Spleen (tissue), 11 donors: ENCODE measurements at regions not wholly inside any gene's neighbourhood (a gene's known extent, or its start where the extent isn't known, plus 50 kb on each side); places are given as distances from the start of the nearest gene placed in this dataset.

ENCODE experiments used
- DNase-seq: peaks from one replicate; pipeline ENCODE4 v3.0.0-alpha.2; 2020
- H3K27ac ChIP-seq, 8 donors: fragments of 200-600 bp; sonication (generic) in 7 of 8; 1 replicate in 4 of 8; 2 replicates in 4 of 8; pipeline versions ENCODE4 v1.5.0 to v1.8.0; 2016 to 2021; ENCODE audit warnings: inconsistent platforms in 4 of 8, mild to moderate bottlenecking in 4 of 8, moderate library complexity in 1 of 8
- H3K27me3 ChIP-seq, 7 donors: fragments of 200-600 bp; sonication (generic) in 6 of 7; replicated peaks in 1 of 7; 1 replicate in 4 of 7; 2 replicates in 3 of 7; pipeline versions ENCODE4 v1.5.0 to v1.8.0; 2016 to 2021; ENCODE audit warnings: inconsistent platforms in 3 of 7, mild to moderate bottlenecking in 1 of 7
- H3K36me3 ChIP-seq, 6 donors: fragments of 200-600 bp; sonication (generic) in 5 of 6; 1 replicate in 4 of 6; 2 replicates in 2 of 6; pipeline versions ENCODE4 v1.5.0 to v1.8.0; 2016 to 2021; ENCODE audit warnings: inconsistent platforms in 2 of 6
- H3K4me1 ChIP-seq, 6 donors: fragments of 200-600 bp; sonication (generic) in 5 of 6; 1 replicate in 3 of 6; 2 replicates in 3 of 6; pipeline versions ENCODE4 v1.5.0 to v1.8.0; 2016 to 2021; ENCODE audit warnings: inconsistent platforms in 3 of 6
- H3K4me3 ChIP-seq, 8 donors: fragments of 200-600 bp; sonication (generic) in 7 of 8; 1 replicate in 4 of 8; 2 replicates in 4 of 8; pipeline versions ENCODE4 v1.5.0 to v1.8.0; 2016 to 2021; ENCODE audit warnings: inconsistent platforms in 4 of 8, mild to moderate bottlenecking in 4 of 8, moderate library complexity in 2 of 8
- H3K9me3 ChIP-seq, 8 donors: fragments of 200-600 bp; sonication (generic) in 7 of 8; 1 replicate in 4 of 8; 2 replicates in 4 of 8; pipeline versions ENCODE4 v1.5.0 to v1.8.0; 2016 to 2021; ENCODE audit warnings: inconsistent platforms in 4 of 8
- POLR2A ChIP-seq, 3 donors: fragments of 450-650 bp; IDR thresholded peaks; one replicate each; pipeline ENCODE4 v1.5.1; 2017; ENCODE audit warnings: antibody characterized with exemption in 3 of 3, mild to moderate bottlenecking in 1 of 3
- POLR2AphosphoS5 ChIP-seq, 3 donors: sonication (generic); formaldehyde crosslinking; IDR thresholded peaks; one replicate each; pipeline ENCODE4 v1.5.1; 2017; ENCODE audit warnings: antibody characterized with exemption in 3 of 3
- WGBS, 5 donors: extraction: QIAGEN DNeasy Blood & Tissue Kit in 3 of 5; methylation state at CpG; one replicate each; pipeline versions ENCODE4 v1.1.5 to v1.1.7; 2013 to 2018; 5-methylcytosine and 5-hydroxymethylcytosine counted together
- intact Hi-C: fragments of 100-400 bp; cut with DNase I; formaldehyde crosslinking; loops from one replicate; pipeline ENCODE4 v1.15.0; 2023; ENCODE audit warnings: low total_unique reads
- TF ChIP-seq, protein P1 (sequence below), 11 experiments: fragments of 200-600 bp in 7 of 11; fragments of 450-650 bp in 4 of 11; sonication (generic) in 4 of 11; IDR thresholded peaks in 8 of 11; conservative IDR thresholded peaks in 3 of 11; 1 replicate in 7 of 11; 2 replicates in 4 of 11; pipeline versions ENCODE4 v1.4.0 to v1.8.0; 2016 to 2021; ENCODE audit warnings: antibody characterized with exemption in 11 of 11, inconsistent platforms in 4 of 11, mild to moderate bottlenecking in 1 of 11
- donor health status: healthy with polysubstance abuse.
- donor health status: DM: no; HTN: no; CAD: no; lungs with moderate emphysema.
- donor health status: DM: no; HTN: no; CAD: no.
- donor health status: Bipolar disorder and iron deficiency.
- donor health status: healthy.
- donor health status: DM: no; HTN: no; CAD: no.
- donor health status: DM: yes; HTN: yes; CAD: no.

DNA sequence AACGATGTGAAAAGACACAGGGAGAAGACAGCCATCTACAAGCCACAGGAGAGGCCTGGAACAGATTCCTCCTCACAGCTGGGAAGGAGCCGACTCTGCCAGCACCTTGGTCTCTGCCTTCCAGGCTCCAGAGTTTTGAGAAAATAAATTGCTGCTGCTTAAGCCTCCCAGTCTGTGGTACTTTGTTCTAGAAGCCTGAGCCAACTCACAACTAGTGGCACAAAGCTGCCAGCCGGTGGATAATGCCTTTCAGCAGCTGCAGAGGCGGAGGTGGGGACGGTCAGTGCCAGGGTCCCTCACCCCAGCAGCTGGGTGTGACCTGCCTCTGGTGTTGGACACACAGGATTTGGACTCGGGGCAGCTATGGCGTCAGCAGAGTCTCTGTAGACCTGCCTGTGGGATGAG lies 255.4 kb upstream of the PITRM1 start:
- WGBS, 5 donors = 89 to 94% (median 90%) methylated on average over 7 of the region's 7 CpGs
- no peak overlapping the region for H3K27ac ChIP-seq
- no peaks in the 10 kb centered on the region for H3K27me3 ChIP-seq
- intact Hi-C loops = no loop called here
- H3K4me1 ChIP-seq = peaks cover 0 to 22% (median 5%) of the 10 kb centered on the region in 6 donors
- no peak for TF ChIP-seq POLR2AphosphoS5 (IDR thresholded peaks at IDR 0.05)
- DNase-seq = no peak
- no peaks in the 10 kb centered on the region for H3K9me3 ChIP-seq
- H3K4me3 ChIP-seq = no peak overlapping the region
- H3K36me3 ChIP-seq = no peaks in the 10 kb centered on the region

DNA sequence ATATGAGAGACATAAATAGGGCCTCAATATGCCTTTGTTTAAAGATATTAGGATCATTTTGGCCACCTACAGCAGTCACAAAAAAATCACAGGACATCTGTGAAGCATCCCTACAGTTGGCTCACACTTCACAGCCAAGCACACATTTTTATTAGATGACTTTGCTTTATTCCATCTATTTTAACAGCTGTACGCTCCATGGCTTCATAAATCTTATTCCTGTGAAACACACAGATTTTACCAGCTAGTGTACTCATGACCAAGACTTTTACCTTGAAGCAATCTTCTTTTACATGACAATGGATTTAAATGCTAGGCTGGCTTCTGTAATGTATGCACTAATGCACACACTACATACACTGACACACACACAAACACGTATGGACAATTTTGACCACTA lies 254.8 kb upstream of the PITRM1 start:
- H3K9me3 ChIP-seq = no peaks in the 10 kb centered on the region
- no peak for DNase-seq
- H3K4me3 ChIP-seq = no peak overlapping the region
- H3K27me3 ChIP-seq = no peaks in the 10 kb centered on the region
- intact Hi-C loops = no loop called here
- H3K4me1 ChIP-seq = peaks cover 0 to 22% (median 5%) of the 10 kb centered on the region in 6 donors
- WGBS, 5 donors = 86 to 99% (median 91%) methylated on average over 2 of the region's 2 CpGs
- H3K36me3 ChIP-seq = no peaks in the 10 kb centered on the region
- H3K27ac ChIP-seq = no peak overlapping the region
- TF ChIP-seq, protein P1, sequence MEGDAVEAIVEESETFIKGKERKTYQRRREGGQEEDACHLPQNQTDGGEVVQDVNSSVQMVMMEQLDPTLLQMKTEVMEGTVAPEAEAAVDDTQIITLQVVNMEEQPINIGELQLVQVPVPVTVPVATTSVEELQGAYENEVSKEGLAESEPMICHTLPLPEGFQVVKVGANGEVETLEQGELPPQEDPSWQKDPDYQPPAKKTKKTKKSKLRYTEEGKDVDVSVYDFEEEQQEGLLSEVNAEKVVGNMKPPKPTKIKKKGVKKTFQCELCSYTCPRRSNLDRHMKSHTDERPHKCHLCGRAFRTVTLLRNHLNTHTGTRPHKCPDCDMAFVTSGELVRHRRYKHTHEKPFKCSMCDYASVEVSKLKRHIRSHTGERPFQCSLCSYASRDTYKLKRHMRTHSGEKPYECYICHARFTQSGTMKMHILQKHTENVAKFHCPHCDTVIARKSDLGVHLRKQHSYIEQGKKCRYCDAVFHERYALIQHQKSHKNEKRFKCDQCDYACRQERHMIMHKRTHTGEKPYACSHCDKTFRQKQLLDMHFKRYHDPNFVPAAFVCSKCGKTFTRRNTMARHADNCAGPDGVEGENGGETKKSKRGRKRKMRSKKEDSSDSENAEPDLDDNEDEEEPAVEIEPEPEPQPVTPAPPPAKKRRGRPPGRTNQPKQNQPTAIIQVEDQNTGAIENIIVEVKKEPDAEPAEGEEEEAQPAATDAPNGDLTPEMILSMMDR (IDR thresholded peaks at IDR 0.05 in 8 of 11, conservative IDR thresholded peaks at IDR 0.05 in 3 of 11) = no peak
- TF ChIP-seq POLR2AphosphoS5 (IDR thresholded peaks at IDR 0.05) = no peak
- no peak for TF ChIP-seq POLR2A (IDR thresholded peaks at IDR 0.05)

DNA sequence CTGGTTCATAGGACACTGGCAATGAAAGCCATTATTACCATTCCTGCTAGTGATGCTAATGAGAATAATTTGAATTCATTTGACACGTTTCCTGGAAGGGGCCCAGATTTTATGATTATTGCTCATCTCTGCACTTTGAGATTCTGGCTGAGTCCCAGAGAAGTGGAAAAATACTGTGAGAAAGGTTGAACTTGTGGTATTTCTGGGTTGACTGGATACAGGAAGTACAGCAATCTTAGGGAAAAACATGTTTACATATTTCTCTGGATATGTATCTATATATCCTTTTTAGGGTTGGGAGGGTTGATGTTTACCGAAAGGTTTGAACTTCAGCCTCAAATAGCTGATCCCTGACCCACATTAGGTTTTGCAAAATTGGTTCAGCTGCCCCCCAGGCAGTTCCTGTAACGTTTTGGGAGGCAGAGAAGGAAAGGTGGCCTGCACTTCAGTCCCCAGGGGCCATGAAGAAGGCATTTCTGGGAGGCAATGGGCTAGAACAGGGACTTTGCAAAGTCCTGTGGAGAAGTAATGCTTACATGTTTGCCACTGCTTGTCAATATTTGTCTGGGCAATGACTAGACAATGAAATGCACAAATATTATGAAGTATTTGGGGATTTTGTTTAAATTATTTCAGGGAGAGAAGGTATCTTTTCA lies 253.7 kb upstream of the PITRM1 start:
- no peak for DNase-seq
- Histone ChIP-seq H3K27ac (peak overlapping the region in 4 of 8 donors; percentile 9 to 47 (median 34)), H3K4me3 (no peak overlapping the region), H3K4me1 (peaks cover 0 to 22% (median 5%) of the 10 kb centered on the region in 6 donors), H3K36me3 (no peaks in the 10 kb centered on the region), H3K9me3 (no peaks in the 10 kb centered on the region), H3K27me3 (no peaks in the 10 kb centered on the region)
- 47 to 51% (median 48%) methylated on average over 3 of the region's 3 CpGs for WGBS, 5 donors
- intact Hi-C loops = no loop called here
- no peak for TF ChIP-seq POLR2A (IDR thresholded peaks at IDR 0.05)
- TF ChIP-seq POLR2AphosphoS5 (IDR thresholded peaks at IDR 0.05) = no peak
- TF ChIP-seq, protein P1 (IDR thresholded peaks at IDR 0.05 in 8 of 11, conservative IDR thresholded peaks at IDR 0.05 in 3 of 11) = no peak

DNA sequence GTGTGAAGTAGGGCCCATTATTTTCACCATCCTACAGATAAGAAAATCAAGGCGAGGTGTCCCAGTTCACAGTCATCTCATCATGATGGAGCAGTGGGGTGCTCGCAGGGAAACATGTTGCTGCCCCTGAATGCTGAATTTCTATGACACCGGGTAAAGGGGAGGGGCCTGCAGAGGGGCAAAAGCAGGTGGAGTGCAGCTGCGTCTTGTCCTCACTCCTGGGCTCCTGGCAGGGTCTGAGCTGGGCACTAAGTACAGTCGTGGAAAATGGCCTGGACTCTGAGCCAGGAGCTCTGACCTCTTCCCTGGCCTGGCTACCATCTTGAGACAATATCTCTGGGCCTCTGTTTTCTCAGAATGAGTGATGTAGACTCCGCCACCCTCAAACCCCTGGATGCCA lies 253.1 kb upstream of the PITRM1 start:
- Histone ChIP-seq H3K27ac (peak overlapping the region in 1 of 8 donors; percentile 47), H3K4me3 (no peak overlapping the region), H3K9me3 (no peaks in the 10 kb centered on the region), H3K4me1 (peaks cover 0 to 22% (median 5%) of the 10 kb centered on the region in 6 donors), H3K36me3 (no peaks in the 10 kb centered on the region), H3K27me3 (no peaks in the 10 kb centered on the region)
- no peak for DNase-seq
- WGBS, 5 donors = 85 to 95% (median 89%) methylated on average over 5 to 6 of the region's 6 CpGs
- intact Hi-C loops = no loop called here
- no peak for TF ChIP-seq POLR2AphosphoS5 (IDR thresholded peaks at IDR 0.05)
- TF ChIP-seq, protein P1 (IDR thresholded peaks at IDR 0.05 in 8 of 11, conservative IDR thresholded peaks at IDR 0.05 in 3 of 11) = no peak
- TF ChIP-seq POLR2A (IDR thresholded peaks at IDR 0.05) = no peak
